ENCODE measurements at regions not wholly inside any gene's neighbourhood (a gene's known extent, or its start where the extent isn't known, plus 50 kb on each side); places are given as distances from the start of the nearest gene placed in this dataset.

DNA sequence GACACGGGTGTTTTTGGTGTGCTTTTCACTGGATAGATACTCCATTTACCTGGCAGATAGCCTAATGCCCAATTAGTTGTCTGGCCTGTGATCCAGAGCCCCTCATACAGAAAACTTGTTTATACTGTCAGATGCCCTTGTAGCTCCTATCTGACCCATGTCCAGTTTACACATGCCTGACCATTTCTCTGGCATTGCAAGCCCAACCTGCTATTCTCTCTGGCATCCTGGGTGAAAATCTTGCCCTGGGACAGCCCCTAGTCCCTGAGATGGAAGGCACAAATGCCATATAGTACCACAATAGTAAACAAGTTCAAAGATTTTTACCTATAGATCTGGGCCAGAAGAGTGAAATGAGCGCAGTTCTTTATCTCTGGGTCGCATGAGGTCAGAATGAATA, 212.6 kb downstream of the ZBBX start:
- TF ChIP-seq, protein P1, sequence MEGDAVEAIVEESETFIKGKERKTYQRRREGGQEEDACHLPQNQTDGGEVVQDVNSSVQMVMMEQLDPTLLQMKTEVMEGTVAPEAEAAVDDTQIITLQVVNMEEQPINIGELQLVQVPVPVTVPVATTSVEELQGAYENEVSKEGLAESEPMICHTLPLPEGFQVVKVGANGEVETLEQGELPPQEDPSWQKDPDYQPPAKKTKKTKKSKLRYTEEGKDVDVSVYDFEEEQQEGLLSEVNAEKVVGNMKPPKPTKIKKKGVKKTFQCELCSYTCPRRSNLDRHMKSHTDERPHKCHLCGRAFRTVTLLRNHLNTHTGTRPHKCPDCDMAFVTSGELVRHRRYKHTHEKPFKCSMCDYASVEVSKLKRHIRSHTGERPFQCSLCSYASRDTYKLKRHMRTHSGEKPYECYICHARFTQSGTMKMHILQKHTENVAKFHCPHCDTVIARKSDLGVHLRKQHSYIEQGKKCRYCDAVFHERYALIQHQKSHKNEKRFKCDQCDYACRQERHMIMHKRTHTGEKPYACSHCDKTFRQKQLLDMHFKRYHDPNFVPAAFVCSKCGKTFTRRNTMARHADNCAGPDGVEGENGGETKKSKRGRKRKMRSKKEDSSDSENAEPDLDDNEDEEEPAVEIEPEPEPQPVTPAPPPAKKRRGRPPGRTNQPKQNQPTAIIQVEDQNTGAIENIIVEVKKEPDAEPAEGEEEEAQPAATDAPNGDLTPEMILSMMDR (IDR thresholded peaks at IDR 0.05; ENCODE audit: low read depth, low read length, poor library complexity, severe bottlenecking) = no peak
- TF ChIP-seq EZH2phosphoT487 (IDR thresholded peaks at IDR 0.05; ENCODE audit: borderline replicate concordance, low read length) = no peak
